ENCODE measurements at regions not wholly inside any gene's neighbourhood (a gene's known extent, or its start where the extent isn't known, plus 50 kb on each side); places are given as distances from the start of the nearest gene placed in this dataset.
"Not testable (repeated sequence)": the region's sequence is repeated elsewhere in the genome, so short reads cannot be mapped to it uniquely, and the experiment has no call there.

- DNase-seq (ENCODE audit: low spot score), result no peak
Measured at GRCh38 chr2:228589115-228589514, 407.6 kb upstream of the SPHKAP start.

GRCh38 chr2:228581731-228582130, 400.2 kb upstream of the SPHKAP start:
- DNase-seq (ENCODE audit: low spot score), result no peak

- no peak for DNase-seq (ENCODE audit: low spot score)
Measured at GRCh38 chr2:228575897-228576296, 394.4 kb upstream of the SPHKAP start.

GRCh38 chr2:228568275-228568674, 386.8 kb upstream of the SPHKAP start:
- DNase-seq (ENCODE audit: low spot score), result not testable (repeated sequence)

- no peak for DNase-seq (ENCODE audit: low spot score)
Measured at GRCh38 chr2:228561816-228562215, 380.3 kb upstream of the SPHKAP start.

GRCh38 chr2:228559774-228560415, 378.4 kb upstream of the SPHKAP start:
- DNase-seq (ENCODE audit: low spot score), result no peak

GRCh38 chr2:228556717-228557116, 375.2 kb upstream of the SPHKAP start:
- peak; percentile 61 for DNase-seq (ENCODE audit: low spot score)

GRCh38 chr2:228549441-228550007, 368.0 kb upstream of the SPHKAP start:
- no peak for DNase-seq (ENCODE audit: low spot score)

- no peak for DNase-seq (ENCODE audit: low spot score)
Measured at GRCh38 chr2:228548230-228548629, 366.7 kb upstream of the SPHKAP start.

- DNase-seq (ENCODE audit: low spot score), result no peak
Measured at GRCh38 chr2:228545748-228546145, 364.3 kb upstream of the SPHKAP start.

GRCh38 chr2:228545041-228545747, 363.7 kb upstream of the SPHKAP start:
- no peak for DNase-seq (ENCODE audit: low spot score)

- no peak for DNase-seq (ENCODE audit: low spot score)
Measured at GRCh38 chr2:228543117-228543516, 361.6 kb upstream of the SPHKAP start.

GRCh38 chr2:228542277-228542676, 360.8 kb upstream of the SPHKAP start:
- no peak for DNase-seq (ENCODE audit: low spot score)

- no peak for DNase-seq (ENCODE audit: low spot score)
Measured at GRCh38 chr2:228541789-228542188, 360.3 kb upstream of the SPHKAP start.

GRCh38 chr2:228540976-228541375, 359.5 kb upstream of the SPHKAP start:
- DNase-seq (ENCODE audit: low spot score), result no peak

- DNase-seq (ENCODE audit: low spot score), result no peak
Measured at GRCh38 chr2:228535396-228535795, 353.9 kb upstream of the SPHKAP start.

- no peak for DNase-seq (ENCODE audit: low spot score)
Measured at GRCh38 chr2:228533156-228533555, 351.7 kb upstream of the SPHKAP start.

GRCh38 chr2:228532233-228532632, 350.7 kb upstream of the SPHKAP start:
- DNase-seq (ENCODE audit: low spot score), result no peak

GRCh38 chr2:228527197-228527881, 345.9 kb upstream of the SPHKAP start:
- DNase-seq (ENCODE audit: low spot score), result no peak

GRCh38 chr2:228526687-228527086, 345.2 kb upstream of the SPHKAP start:
- DNase-seq (ENCODE audit: low spot score), result no peak

- no peak for DNase-seq (ENCODE audit: low spot score)
Measured at GRCh38 chr2:228522977-228523376, 341.5 kb upstream of the SPHKAP start.

GRCh38 chr2:228522276-228522675, 340.8 kb upstream of the SPHKAP start:
- DNase-seq (ENCODE audit: low spot score), result no peak

- DNase-seq (ENCODE audit: low spot score), result no peak
Measured at GRCh38 chr2:228519561-228519960, 338.1 kb upstream of the SPHKAP start.
